HAP-1 (cell line): ENCODE measurements at regions not wholly inside any gene's neighbourhood (a gene's known extent, or its start where the extent isn't known, plus 50 kb on each side); places are given as distances from the start of the nearest gene placed in this dataset.
"Not testable (repeated sequence)": the region's sequence is repeated elsewhere in the genome, so short reads cannot be mapped to it uniquely, and the experiment has no call there.

Source experiments
- DNase-seq, 2 experiments: peaks; one replicate each; pipeline ENCODE4 v3.0.0-alpha.2; 2016 to 2020; ENCODE audit warnings: low spot score in 2 of 2
- H3K27me3 ChIP-seq: fragments of 250-450 bp; sonication (Bioruptor Pico); 2 replicates; pipeline ENCODE4 v1.5.1; 2020; ENCODE audit warnings: low read depth, mild to moderate bottlenecking, moderate library complexity
- H3K36me3 ChIP-seq: fragments of 250-450 bp; sonication (Bioruptor Pico); replicated peaks from 2 replicates; pipeline ENCODE4 v1.5.1; 2020; ENCODE audit warnings: mild to moderate bottlenecking
- H3K4me1 ChIP-seq: fragments of 250-450 bp; sonication (Bioruptor Pico); 2 replicates; pipeline ENCODE4 v1.5.1; 2020; ENCODE audit warnings: mild to moderate bottlenecking
- H3K4me3 ChIP-seq: fragments of 250-450 bp; sonication (Bioruptor Pico); 2 replicates; pipeline ENCODE4 v1.5.1; 2020; ENCODE audit warnings: mild to moderate bottlenecking, moderate library complexity
- H3K9me3 ChIP-seq: fragments of 250-450 bp; sonication (Bioruptor Pico); 2 replicates; pipeline ENCODE4 v1.5.1; 2020; ENCODE audit warnings: mild to moderate bottlenecking, moderate library complexity
- in situ Hi-C: fragments of 300-500 bp; cut with MboI; formaldehyde crosslinking; loops from 3 replicates; pipeline ENCODE4 v1.14.3; 2020; ENCODE audit warnings: low sequenced_read_pairs, inconsistent platforms, mixed read lengths

GRCh38 chr1:121566346-121566745 lies 381.6 kb downstream of the SRGAP2C start:
- Histone ChIP-seq H3K4me1 (no peaks in the 10 kb centered on the region), H3K27me3 (no peaks in the 10 kb centered on the region), H3K9me3 (no peaks in the 10 kb centered on the region), H3K36me3 (no peaks in the 10 kb centered on the region), H3K4me3 (no peak overlapping the region)
- DNase-seq: no peak
- in situ Hi-C loops: no loop called here

- no peaks in the 10 kb centered on the region for H3K4me1 ChIP-seq
- no peak for DNase-seq
- H3K27me3 ChIP-seq: no peaks in the 10 kb centered on the region
- no peaks in the 10 kb centered on the region for H3K9me3 ChIP-seq
- no peaks in the 10 kb centered on the region for H3K36me3 ChIP-seq
- no peak overlapping the region for H3K4me3 ChIP-seq
- in situ Hi-C loops: no loop called here
These were observed 384.7 kb downstream of the SRGAP2C start for GRCh38 chr1:121569428-121569827.

- in situ Hi-C loops, H3K9me3 ChIP-seq, H3K36me3 ChIP-seq, DNase-seq, H3K4me1 ChIP-seq, H3K27me3 ChIP-seq, H3K4me3 ChIP-seq: not testable (repeated sequence)
These were observed 389.2 kb downstream of the SRGAP2C start for GRCh38 chr1:121573881-121574504.

- H3K4me1 ChIP-seq, H3K27me3 ChIP-seq, H3K36me3 ChIP-seq, H3K9me3 ChIP-seq, in situ Hi-C loops, H3K4me3 ChIP-seq, DNase-seq: not testable (repeated sequence)
These were observed 389.7 kb downstream of the SRGAP2C start for GRCh38 chr1:121574505-121574899.

- H3K4me3 ChIP-seq, in situ Hi-C loops, H3K27me3 ChIP-seq, H3K9me3 ChIP-seq, H3K36me3 ChIP-seq, H3K4me1 ChIP-seq, DNase-seq: not testable (repeated sequence)
These were observed 398.1 kb downstream of the SRGAP2C start for GRCh38 chr1:121582898-121583297.

GRCh38 chr1:121586369-121587229 lies 401.8 kb downstream of the SRGAP2C start:
- Histone ChIP-seq H3K4me3 (no peak overlapping the region), H3K9me3 (no peaks in the 10 kb centered on the region), H3K27me3 (no peaks in the 10 kb centered on the region), H3K36me3 (no peaks in the 10 kb centered on the region), H3K4me1 (no peaks in the 10 kb centered on the region)
- in situ Hi-C loops: no loop called here
- DNase-seq: no peak

GRCh38 chr1:121587230-121587569 lies 402.4 kb downstream of the SRGAP2C start:
- Histone ChIP-seq H3K9me3 (no peaks in the 10 kb centered on the region), H3K4me1 (no peaks in the 10 kb centered on the region), H3K36me3 (no peaks in the 10 kb centered on the region), H3K4me3 (no peak overlapping the region), H3K27me3 (no peaks in the 10 kb centered on the region)
- DNase-seq: no peak
- in situ Hi-C loops: no loop called here

- H3K27me3 ChIP-seq: no peaks in the 10 kb centered on the region
- in situ Hi-C loops: no loop called here
- H3K9me3 ChIP-seq: no peaks in the 10 kb centered on the region
- no peaks in the 10 kb centered on the region for H3K36me3 ChIP-seq
- H3K4me3 ChIP-seq: no peak overlapping the region
- DNase-seq: no peak
- no peaks in the 10 kb centered on the region for H3K4me1 ChIP-seq
These were observed 403.0 kb downstream of the SRGAP2C start for GRCh38 chr1:121587777-121588176.

- Histone ChIP-seq H3K4me1 (peaks cover 4% of the 10 kb centered on the region; the same call in 1 of the 2 replicates), H3K9me3 (no peaks in the 10 kb centered on the region), H3K4me3 (no peak overlapping the region), H3K27me3 (no peaks in the 10 kb centered on the region), H3K36me3 (no peaks in the 10 kb centered on the region)
- in situ Hi-C loops: no loop called here
- peak; percentile 52 to 72 for DNase-seq
These were observed 409.3 kb downstream of the SRGAP2C start for GRCh38 chr1:121594096-121594495.

GRCh38 chr1:121595089-121595488 lies 410.3 kb downstream of the SRGAP2C start:
- Histone ChIP-seq H3K9me3 (no peaks in the 10 kb centered on the region), H3K36me3 (no peaks in the 10 kb centered on the region), H3K4me3 (no peak overlapping the region), H3K27me3 (no peaks in the 10 kb centered on the region), H3K4me1 (peaks cover 4% of the 10 kb centered on the region; the same call in 1 of the 2 replicates)
- in situ Hi-C loops: no loop called here
- DNase-seq: peak in 1 of 2 experiments; percentile 20

- H3K4me1 ChIP-seq, H3K36me3 ChIP-seq, in situ Hi-C loops, H3K9me3 ChIP-seq, DNase-seq, H3K27me3 ChIP-seq, H3K4me3 ChIP-seq: not testable (repeated sequence)
These were observed 420.2 kb downstream of the SRGAP2C start for GRCh38 chr1:121604843-121605444.

- in situ Hi-C loops, H3K36me3 ChIP-seq, H3K4me3 ChIP-seq, DNase-seq, H3K9me3 ChIP-seq, H3K27me3 ChIP-seq, H3K4me1 ChIP-seq: not testable (repeated sequence)
These were observed 422.7 kb downstream of the SRGAP2C start for GRCh38 chr1:121607499-121607898.
